Erythroblast (primary cell): ENCODE measurements at regions not wholly inside any gene's neighbourhood (a gene's known extent, or its start where the extent isn't known, plus 50 kb on each side); places are given as distances from the start of the nearest gene placed in this dataset.

ENCODE experiments used
- DNase-seq, 2 experiments: peaks; one replicate each; lab custom pipeline; 2025; lab: John Stamatoyannopoulos, UW
- GATA1 ChIP-seq: IDR thresholded peaks from 2 replicates; pipeline ENCODE4 v1.6.1; 2011; ENCODE audit warnings: low read depth, mild to moderate bottlenecking, control low read depth, low read length, moderate library complexity
- POLR2A ChIP-seq: IDR thresholded peaks from 2 replicates; pipeline ENCODE4 v1.6.1; 2011; ENCODE audit warnings: mild to moderate bottlenecking, low read length

DNA sequence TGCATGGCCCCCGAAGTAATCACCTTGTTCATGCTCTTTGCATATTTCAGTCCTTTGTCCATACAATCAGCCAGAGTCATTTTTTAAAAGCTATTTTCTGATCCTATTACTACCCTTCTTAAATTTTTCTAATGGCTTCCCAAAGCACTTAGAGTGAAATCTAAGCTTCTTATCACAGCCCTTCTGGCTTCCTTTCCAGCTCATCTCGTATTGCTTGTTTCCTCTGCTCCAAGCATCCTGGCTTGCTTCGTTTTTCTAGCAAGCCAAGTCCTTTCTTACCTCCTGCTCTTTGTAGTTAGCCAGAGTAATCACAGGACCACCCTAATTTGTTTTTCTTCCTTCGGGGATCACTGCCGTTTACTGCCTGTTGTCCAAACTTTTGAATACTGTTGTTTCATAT is 453.3 kb downstream of the KIF4B start:
- no peak for DNase-seq
- no peak for TF ChIP-seq GATA1
- TF ChIP-seq POLR2A, result no peak

DNA sequence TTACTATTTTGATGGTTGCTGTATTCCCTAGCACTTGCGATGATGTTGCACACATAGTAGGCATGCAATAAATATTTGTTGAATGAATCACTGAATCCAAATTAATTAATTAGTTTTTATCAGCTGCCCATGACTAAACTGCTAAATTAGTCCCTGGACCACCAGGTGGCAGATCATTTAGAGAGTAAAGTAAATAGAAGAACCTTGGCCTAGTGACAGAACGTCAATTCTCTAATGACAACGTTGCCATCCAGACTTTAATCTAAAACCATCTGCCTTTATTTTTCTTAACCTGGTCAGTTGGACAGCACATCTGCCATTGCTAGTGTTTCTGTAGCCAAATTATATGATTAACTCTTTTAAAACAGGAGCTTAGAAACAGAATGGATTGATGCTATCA is 457.5 kb downstream of the KIF4B start:
- DNase-seq, result no peak
- TF ChIP-seq POLR2A, result no peak
- TF ChIP-seq GATA1, result no peak

DNA sequence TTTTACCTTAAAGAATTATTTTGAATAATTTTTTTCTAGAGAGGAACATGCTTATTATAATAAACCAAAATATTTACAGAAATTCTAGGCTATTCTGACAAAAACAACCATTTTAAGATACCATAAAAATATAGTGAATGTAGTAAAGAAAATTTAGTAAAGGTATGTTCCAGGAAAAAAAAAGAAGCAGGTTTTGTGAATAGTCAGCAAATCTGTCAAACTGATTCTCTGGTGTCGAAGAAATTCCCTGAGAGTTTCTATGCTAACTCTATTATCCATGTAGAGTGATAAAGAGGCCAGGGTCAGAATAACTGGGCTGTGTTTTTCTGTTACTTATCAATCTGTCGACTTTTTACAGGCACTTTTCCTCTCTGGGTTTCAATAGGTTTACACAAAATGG is 459.2 kb downstream of the KIF4B start:
- TF ChIP-seq POLR2A (no peak), GATA1 (no peak)
- no peak for DNase-seq

DNA sequence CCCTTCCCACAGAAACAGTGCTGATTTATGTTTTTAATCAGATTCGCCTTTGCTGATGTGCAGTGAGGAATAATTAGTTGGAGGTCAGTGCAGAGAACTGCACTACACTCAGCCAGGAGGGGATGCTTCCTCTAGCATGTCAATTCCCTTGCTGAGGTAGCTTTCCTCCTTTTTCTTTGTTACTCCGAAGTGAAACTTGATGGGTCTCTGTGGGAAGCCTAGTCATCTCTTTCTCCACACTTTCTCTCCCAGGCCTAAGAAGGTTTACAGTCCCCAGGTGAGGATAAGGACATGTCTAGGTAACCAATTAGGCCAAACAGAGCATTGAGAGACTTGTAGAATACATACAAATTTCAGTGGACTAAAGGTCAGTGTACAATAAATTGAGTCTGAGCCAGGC is 461.8 kb downstream of the KIF4B start:
- DNase-seq, result no peak
- TF ChIP-seq GATA1 (no peak), POLR2A (no peak)

DNA sequence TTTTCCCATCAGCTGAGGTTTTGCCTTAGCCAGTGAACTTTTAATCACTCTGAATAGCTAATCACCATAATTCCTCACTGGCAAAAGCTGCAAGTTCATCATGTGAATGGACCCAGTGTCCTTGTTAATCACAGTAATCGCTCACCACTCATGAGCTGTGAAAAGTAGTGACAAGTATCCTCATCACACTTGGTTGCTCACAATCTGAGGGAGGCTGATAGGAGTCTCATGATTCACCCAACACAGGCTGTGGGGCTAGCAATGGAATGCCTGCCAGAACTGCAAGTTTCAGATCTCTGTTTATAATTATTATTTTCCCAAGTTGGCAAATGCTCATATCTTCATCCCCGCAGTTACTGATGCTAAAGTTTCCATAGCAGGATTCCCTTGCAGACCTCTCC is 467.2 kb downstream of the KIF4B start:
- TF ChIP-seq GATA1 (no peak), POLR2A (no peak)
- no peak for DNase-seq

DNA sequence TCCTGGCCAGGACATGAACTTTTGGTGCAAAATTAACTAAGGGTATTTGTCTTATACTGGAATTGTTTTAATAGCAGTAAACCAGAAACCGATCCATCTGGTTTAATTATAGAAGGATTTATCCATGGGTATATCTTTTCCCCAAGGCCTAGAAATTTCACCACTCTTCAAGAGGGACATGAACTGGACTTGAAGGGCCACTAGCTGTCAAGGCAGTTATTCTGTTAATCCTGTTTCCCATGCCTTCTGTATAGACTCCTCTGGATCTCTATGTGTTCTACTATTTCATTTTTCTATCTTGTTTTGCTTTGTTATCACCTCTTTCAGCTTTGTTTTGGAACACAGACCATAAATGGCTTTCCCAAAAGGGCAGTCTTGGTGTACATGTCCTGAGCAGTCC is 467.6 kb downstream of the KIF4B start:
- TF ChIP-seq POLR2A (no peak), GATA1 (no peak)
- DNase-seq, result no peak

DNA sequence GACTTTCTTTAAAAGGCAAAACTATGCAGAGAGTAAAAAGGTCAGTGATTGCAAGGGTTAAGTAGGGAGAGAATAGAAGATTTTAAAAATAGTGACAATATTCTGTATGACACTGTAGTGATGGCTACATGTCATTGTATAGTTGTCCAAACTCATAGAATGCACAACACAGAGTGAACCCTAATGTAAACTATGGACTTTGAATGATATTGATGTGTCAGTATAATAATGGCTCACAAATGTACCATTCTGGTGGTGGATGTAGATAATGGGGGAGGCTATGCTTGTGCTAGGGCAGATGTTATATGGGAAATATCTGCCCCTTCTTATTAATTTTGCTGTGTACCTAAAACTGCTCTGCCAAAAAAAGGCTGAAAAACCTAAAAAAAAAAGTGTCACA is 468.9 kb downstream of the KIF4B start:
- TF ChIP-seq POLR2A, result no peak
- no peak for TF ChIP-seq GATA1
- DNase-seq, result no peak

DNA sequence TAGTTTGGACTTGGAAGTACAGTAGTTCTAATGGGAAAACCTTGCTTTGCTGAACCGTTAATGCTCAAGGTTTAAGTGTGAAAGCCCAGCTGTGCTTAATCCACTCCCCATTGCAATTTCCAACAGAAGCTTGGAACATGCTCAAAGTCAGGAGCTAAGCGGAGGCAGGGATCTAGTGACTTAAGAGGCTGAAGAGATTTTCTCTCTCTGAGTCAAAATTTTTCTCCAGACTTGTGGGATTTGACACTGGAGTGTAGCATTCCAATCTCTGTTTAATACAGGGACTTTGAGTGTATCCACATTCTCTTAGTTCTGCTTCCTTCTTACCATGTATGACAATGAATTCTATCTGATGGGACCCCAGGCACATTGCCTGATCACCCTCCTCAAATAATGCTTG is 471.8 kb downstream of the KIF4B start:
- DNase-seq, result no peak
- TF ChIP-seq GATA1 (no peak), POLR2A (no peak)

DNA sequence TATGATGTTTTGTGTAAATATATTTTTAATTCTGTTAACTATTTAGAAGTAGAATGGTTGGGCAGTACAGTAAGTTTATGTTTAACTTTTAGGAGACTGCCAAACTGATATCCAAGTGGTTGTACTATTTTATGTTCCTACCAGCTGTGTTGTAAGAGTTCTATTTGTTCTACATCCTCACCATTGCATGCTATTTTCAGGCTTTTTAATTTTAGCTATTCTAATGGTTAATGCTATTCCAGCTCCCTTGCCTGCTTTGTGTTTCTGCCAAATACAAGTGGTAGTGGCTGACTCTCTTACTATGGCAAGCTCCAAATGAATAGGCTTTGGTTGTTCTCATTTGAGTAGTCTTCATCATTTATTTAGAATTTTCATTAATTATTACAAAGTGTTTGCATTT is 476.4 kb downstream of the KIF4B start:
- TF ChIP-seq GATA1 (no peak), POLR2A (no peak)
- DNase-seq, result no peak

DNA sequence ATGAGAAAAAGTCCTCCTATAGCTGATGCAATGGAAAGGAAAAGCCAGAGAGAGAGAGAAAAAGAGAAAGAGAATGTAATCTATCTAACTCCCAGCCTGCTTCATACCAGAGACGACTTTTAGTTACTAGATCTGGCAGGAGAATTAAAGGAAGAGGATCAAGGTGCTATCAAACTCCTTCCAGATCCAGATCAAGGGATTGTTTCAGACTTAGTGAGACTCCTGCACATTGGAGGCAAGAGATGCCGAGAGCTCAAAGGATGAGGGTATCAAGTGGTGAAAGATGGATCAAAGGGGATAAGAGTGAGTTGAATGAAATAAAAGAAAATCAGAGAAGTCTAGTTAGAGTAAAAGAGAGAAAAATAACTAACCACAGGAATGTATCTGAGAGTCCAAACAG is 478.6 kb downstream of the KIF4B start:
- DNase-seq, result no peak
- TF ChIP-seq GATA1, result no peak
- TF ChIP-seq POLR2A, result no peak

DNA sequence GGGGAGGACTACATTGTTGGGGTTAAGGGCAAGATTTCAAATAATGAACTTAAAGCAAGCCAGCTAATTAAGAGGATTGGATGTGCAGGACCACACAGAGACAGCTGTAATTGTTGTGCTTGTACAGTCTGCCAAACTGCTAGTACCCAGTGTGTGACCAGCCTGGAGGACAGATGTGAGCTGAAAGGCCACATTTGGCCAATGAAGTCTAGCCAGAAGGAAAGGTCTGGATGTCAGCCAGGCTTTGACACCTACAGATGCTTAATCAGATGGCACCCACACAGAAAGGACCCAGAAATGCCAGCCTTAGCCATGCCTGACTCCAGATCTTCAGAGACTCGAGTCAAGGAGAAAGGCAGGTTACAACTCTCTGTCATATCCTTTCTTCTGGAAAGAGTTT is 491.1 kb downstream of the KIF4B start:
- TF ChIP-seq GATA1 (no peak), POLR2A (no peak)
- no peak for DNase-seq

DNA sequence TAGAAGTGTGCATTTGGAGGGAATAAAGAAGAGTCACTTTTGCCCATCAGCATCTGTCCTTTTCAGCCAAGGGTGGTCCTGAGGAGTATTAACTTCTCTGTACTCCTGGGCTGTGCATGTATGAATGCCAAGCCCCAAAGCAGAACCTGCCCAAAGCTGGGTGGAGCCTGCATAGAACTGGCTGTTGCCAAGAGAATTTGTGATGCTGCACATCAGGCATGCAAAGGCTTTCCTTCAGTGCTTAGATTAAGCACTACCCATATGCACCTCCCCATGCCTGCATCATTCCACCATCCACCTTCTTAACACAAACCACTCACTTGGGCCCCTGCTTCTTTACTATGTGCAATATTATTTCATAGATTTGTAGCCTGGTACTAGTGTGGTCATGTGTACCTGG is 493.8 kb downstream of the KIF4B start:
- TF ChIP-seq GATA1, result no peak
- no peak for TF ChIP-seq POLR2A
- DNase-seq, result no peak

DNA sequence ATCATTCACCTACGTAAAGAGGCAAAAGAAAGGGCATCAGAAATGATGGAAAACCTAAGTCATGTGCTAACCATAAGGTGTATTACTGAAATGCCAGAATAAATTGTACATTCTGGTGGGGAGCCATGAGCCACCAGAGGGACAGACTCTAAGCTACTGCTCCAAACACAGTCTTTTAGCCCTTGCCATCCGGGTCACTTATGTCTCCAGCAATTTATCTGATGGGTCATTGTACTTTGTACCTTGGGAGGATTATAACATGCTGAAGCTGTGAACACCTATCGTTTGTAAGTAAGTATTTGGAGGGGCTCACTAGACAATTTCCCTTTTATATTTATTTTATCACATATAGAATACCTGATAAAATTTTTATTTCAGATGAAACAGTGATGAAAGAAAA is 495.1 kb downstream of the KIF4B start:
- TF ChIP-seq GATA1, result no peak
- no peak for TF ChIP-seq POLR2A
- no peak for DNase-seq

DNA sequence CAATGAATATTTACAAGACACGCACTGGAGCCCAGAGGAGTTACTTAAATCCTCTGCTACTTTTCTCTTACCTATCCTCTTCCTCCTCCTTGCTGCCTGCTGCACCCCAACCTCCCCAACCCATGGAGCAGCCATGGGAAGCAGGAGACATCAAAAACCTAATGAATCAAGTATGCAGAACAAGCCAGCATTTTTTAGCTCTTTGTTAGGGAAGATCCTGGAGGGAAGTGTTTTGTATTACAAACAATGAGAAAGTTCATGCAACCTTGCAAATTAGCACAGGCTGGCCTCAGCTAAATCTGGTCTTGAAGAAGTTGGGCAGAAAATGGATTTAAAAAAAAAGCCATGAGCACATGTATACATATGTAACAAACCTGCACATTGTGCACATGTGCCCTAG is 498.8 kb downstream of the KIF4B start:
- no peak for DNase-seq
- TF ChIP-seq POLR2A (no peak), GATA1 (no peak)

DNA sequence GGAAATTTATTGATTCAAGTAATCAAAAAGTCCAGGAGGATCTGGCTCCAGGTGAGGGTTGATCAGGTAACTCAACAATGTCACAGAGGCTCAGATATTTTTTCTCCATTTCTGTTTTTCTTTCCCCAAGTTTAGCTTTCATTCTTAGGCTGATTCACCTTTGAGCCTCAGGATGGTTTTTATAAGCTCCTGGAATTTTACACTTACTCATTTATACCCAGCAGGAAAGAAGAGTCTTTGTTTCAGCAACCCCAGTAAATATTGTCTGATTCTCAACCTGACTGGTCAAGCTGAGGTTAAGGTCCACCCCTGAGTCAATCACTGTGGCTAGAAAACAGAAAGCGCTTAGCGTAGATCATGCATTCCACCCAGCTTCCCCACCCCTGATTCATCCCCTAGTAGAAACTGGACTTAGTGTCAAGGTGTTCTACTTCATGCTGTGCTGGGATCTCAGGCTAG is 500.6 kb downstream of the KIF4B start:
- TF ChIP-seq GATA1 (no peak), POLR2A (no peak)
- no peak for DNase-seq

DNA sequence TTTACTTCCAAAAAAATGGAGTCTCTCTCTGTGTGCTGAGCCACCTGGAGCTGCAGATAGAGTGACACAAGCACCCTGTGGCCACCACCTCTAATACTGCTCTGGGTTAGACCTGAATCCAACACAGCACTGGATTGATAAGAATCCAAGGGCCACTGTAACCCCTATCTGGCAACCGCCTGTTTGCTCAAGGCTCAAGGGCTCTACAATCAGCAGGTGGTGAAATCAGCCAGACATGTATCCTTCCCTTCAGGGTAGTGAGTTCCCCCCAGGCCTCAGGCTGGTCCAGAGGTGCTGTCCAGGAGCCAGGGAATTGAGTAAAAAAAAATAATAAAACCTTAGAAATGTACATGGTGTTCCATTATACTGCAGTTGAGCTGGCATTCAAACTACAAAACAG is 509.0 kb downstream of the KIF4B start:
- no peak for TF ChIP-seq GATA1
- no peak for TF ChIP-seq POLR2A
- DNase-seq, result no peak
